ENCODE measurements at regions not wholly inside any gene's neighbourhood (a gene's known extent, or its start where the extent isn't known, plus 50 kb on each side); places are given as distances from the start of the nearest gene placed in this dataset.

DNA sequence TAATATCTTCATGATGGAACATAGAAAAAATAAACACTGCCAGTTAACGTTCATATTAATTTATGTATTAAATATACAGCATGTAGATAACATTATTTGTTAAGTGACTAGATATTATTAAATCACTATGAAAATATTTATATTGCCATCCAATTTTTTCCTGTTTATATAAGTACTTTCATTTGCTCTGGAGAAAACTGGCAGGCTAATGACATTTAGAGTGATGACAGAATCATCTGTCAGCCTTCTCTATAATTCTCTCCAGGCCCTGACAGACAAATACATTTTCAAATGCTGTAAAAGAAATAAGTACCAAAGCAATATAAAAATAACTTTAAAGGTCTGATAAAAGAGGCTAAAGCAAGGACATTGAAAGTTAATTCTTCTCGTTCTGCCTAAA lies 2556.7 kb upstream of the PCDH20 start:
- no peak overlapping the region for H3K27ac ChIP-seq
- TF ChIP-seq, protein P1, sequence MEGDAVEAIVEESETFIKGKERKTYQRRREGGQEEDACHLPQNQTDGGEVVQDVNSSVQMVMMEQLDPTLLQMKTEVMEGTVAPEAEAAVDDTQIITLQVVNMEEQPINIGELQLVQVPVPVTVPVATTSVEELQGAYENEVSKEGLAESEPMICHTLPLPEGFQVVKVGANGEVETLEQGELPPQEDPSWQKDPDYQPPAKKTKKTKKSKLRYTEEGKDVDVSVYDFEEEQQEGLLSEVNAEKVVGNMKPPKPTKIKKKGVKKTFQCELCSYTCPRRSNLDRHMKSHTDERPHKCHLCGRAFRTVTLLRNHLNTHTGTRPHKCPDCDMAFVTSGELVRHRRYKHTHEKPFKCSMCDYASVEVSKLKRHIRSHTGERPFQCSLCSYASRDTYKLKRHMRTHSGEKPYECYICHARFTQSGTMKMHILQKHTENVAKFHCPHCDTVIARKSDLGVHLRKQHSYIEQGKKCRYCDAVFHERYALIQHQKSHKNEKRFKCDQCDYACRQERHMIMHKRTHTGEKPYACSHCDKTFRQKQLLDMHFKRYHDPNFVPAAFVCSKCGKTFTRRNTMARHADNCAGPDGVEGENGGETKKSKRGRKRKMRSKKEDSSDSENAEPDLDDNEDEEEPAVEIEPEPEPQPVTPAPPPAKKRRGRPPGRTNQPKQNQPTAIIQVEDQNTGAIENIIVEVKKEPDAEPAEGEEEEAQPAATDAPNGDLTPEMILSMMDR (IDR thresholded peaks at IDR 0.05) = no peak
- no peak for TF ChIP-seq ZFX (IDR thresholded peaks at IDR 0.05; ENCODE audit: borderline replicate concordance)

DNA sequence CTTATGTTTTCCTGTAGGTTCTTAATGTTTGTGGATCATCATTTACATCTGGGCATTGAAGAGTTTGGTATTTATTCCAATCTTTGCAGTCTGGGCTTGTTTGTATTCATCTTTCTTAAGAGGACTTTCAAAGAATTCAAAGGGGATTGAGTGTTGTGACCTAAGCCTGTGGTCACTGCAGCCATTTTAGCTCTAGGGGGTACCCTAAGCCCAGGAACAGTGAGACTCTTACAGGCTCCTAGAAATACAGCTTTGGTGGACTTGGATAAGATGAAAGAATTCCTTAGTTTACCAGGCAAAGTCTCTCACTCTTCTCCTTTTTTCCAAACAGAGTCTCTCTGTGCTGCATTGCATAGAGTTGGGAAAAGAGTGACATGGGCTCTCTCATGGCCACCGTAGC lies 2539.0 kb upstream of the PCDH20 start:
- no peak overlapping the region for H3K27ac ChIP-seq
- TF ChIP-seq, protein P1 (IDR thresholded peaks at IDR 0.05) = no peak
- TF ChIP-seq ZFX (IDR thresholded peaks at IDR 0.05; ENCODE audit: borderline replicate concordance) = no peak

DNA sequence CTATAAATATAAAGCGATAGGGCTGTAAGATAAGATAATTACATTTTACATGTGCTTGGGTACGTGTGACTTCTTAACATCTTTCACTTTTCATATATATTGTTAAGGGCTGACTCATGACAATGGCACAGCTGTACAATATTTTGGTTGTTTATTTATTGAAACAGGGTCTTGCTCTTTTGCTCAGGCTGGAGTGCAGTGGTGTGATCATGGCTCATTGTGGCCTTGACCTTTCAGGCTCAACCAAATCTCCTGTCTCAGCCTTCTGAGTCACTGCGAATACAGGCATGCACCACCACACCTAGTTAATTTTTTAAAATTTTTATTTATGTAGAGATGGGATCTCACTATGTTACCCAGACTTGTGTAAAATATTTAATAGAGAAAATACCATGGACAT lies 2532.4 kb upstream of the PCDH20 start:
- TF ChIP-seq, protein P1 (IDR thresholded peaks at IDR 0.05) = no peak
- TF ChIP-seq ZFX (IDR thresholded peaks at IDR 0.05; ENCODE audit: borderline replicate concordance) = no peak
- no peak overlapping the region for H3K27ac ChIP-seq

DNA sequence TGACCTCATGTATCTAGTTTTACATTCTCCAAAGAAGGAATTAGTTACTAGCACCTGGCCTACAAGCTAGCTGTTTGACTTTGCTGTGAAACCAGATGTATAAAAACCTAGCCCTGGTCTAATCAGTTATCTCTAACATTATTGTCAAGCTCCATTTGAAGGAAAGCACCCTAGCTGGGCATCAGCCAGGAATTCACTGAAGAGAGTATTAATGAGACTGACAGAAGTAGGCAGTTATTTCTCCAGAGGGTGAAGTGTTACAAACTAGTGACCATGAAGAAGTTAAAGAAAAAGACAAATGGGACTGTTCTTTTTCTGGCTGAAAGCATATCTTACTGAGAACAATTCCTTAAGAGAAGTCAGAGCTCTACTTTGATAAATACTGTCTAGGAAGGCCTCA lies 2529.3 kb upstream of the PCDH20 start:
- TF ChIP-seq, protein P1 (IDR thresholded peaks at IDR 0.05) = no peak
- TF ChIP-seq ZFX (IDR thresholded peaks at IDR 0.05; ENCODE audit: borderline replicate concordance) = no peak

DNA sequence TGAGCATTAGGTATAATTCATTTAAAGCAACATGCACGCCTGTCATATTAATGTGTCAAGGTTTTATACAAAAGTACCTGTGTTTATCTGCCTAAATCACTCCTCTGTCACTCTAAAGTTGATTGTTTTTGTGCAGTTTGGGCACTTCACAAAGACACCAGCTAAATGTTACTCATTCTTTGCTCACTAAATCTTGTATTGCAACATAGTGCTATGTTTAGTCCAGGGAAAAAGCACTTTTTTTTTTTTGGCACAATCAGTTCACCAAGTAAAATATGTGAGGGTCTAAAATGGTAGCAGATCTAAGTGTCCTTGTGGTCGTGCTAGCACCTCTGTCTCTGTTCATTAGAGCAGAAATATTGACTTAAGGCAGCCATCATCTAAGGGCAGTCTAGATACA lies 2526.7 kb upstream of the PCDH20 start:
- no peak overlapping the region for H3K27ac ChIP-seq
- TF ChIP-seq, protein P1 (IDR thresholded peaks at IDR 0.05) = no peak
- TF ChIP-seq ZFX (IDR thresholded peaks at IDR 0.05; ENCODE audit: borderline replicate concordance) = no peak

More for the DNA sequence above, 2529.3 kb upstream of the PCDH20 start:
- H3K27ac ChIP-seq = no peak overlapping the region

GRCh38 chr13:63938851-63939250 lies 2523.2 kb upstream of the PCDH20 start:
- no peak overlapping the region for H3K27ac ChIP-seq

GRCh38 chr13:63910511-63910910 lies 2494.9 kb upstream of the PCDH20 start:
- TF ChIP-seq, protein P1 (IDR thresholded peaks at IDR 0.05) = no peak
- TF ChIP-seq ZFX (IDR thresholded peaks at IDR 0.05; ENCODE audit: borderline replicate concordance) = no peak

More at GRCh38 chr13:63938851-63939250, 2523.2 kb upstream of the PCDH20 start:
- TF ChIP-seq, protein P1 (IDR thresholded peaks at IDR 0.05) = no peak
- TF ChIP-seq ZFX (IDR thresholded peaks at IDR 0.05; ENCODE audit: borderline replicate concordance) = no peak

More at GRCh38 chr13:63910511-63910910, 2494.9 kb upstream of the PCDH20 start:
- no peak overlapping the region for H3K27ac ChIP-seq

Measured in 22Rv1 (cell line).